IMR-90 (cell line): ENCODE measurements at regions not wholly inside any gene's neighbourhood (a gene's known extent, or its start where the extent isn't known, plus 50 kb on each side); places are given as distances from the start of the nearest gene placed in this dataset.
"Not testable (repeated sequence)": the region's sequence is repeated elsewhere in the genome, so short reads cannot be mapped to it uniquely, and the experiment has no call there.

Source experiments
- CEBPB ChIP-seq: IDR thresholded peaks from 2 replicates; pipeline ENCODE4 v1.6.1; 2012; ENCODE audit warnings: low read depth, low read length, improper control_type of control experiment
- CTCF ChIP-seq: conservative IDR thresholded peaks from 2 replicates; pipeline ENCODE4 v1.5.1; 2012; ENCODE audit warnings: mild to moderate bottlenecking, low read depth, low read length, improper control_type of control experiment
- POLR2A ChIP-seq: IDR thresholded peaks from 2 replicates; pipeline ENCODE4 v1.6.1; 2012; ENCODE audit warnings: mild to moderate bottlenecking, low read depth, low read length
- RCOR1 ChIP-seq: IDR thresholded peaks from 2 replicates; pipeline ENCODE4 v1.6.1; 2012; ENCODE audit warnings: mild to moderate bottlenecking, low read length, improper control_type of control experiment; ENCODE audit not compliant: insufficient replicate concordance

GRCh38 chr18:35906291-35906690, 66.2 kb upstream of the RMP24 start:
- TF ChIP-seq POLR2A, CTCF, CEBPB, RCOR1: not testable (repeated sequence)
